Mesothelial cell of epicardium (in vitro differentiated cells): ENCODE measurements at regions not wholly inside any gene's neighbourhood (a gene's known extent, or its start where the extent isn't known, plus 50 kb on each side); places are given as distances from the start of the nearest gene placed in this dataset.

Experiments
- DNase-seq, 2 experiments: peaks; one replicate each; pipeline ENCODE4 v3.0.0; 2021; ENCODE audit warnings: low spot score in 2 of 2; ENCODE audit not compliant: unreplicated experiment in 2 of 2
- H3K27ac Mint-ChIP-seq: 2 replicates; pipeline ENCODE4 v1.8.0; 2021; ENCODE audit warnings: mixed read lengths
- H3K27me3 Mint-ChIP-seq: 2 replicates; pipeline ENCODE4 v1.8.0; 2021; ENCODE audit warnings: low read depth, mixed read lengths
- H3K36me3 Mint-ChIP-seq: 2 replicates; pipeline ENCODE4 v1.8.0; 2021; ENCODE audit warnings: mixed read lengths
- H3K4me1 Mint-ChIP-seq: 2 replicates; pipeline ENCODE4 v1.8.0; 2021; ENCODE audit warnings: mixed read lengths
- H3K4me3 Mint-ChIP-seq: 2 replicates; pipeline ENCODE4 v1.8.0; 2021; ENCODE audit warnings: mild to moderate bottlenecking, moderate library complexity, mixed read lengths
- H3K9me3 Mint-ChIP-seq: 2 replicates; pipeline ENCODE4 v1.8.0; 2021; ENCODE audit warnings: mixed read lengths
- TF ChIP-seq, protein P1 (sequence below): fragments of 200-600 bp; sonication (generic); IDR thresholded peaks from one replicate; pipeline ENCODE4 v1.5.0; 2021; ENCODE audit warnings: antibody characterized with exemption; ENCODE audit not compliant: unreplicated experiment

DNA sequence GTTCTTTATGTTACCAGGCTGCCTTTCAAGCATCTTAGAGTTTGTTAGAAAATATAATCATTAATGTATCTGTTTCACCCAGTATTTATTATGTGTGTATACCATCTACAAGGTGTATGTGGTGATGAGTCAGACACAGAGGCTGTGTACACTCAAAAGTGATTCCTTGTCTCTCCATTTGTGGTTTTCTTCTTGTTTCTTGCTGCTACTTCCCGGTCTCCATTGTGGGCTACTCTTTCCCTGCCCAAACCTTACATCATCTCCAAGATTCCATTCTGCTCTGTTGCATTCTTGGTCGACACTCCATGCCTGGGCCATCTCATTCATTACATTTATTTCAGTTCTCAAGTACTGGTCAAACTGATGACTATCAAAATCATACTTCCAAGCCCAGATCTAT is 182.2 kb upstream of the STXBP5 start:
- no peaks in the 10 kb centered on the region for H3K36me3 Mint-ChIP-seq
- peaks cover 8% of the 10 kb centered on the region for H3K9me3 Mint-ChIP-seq
- H3K4me1 Mint-ChIP-seq, result no peaks in the 10 kb centered on the region
- H3K4me3 Mint-ChIP-seq, result no peak overlapping the region
- DNase-seq, result no peak
- TF ChIP-seq, protein P1, sequence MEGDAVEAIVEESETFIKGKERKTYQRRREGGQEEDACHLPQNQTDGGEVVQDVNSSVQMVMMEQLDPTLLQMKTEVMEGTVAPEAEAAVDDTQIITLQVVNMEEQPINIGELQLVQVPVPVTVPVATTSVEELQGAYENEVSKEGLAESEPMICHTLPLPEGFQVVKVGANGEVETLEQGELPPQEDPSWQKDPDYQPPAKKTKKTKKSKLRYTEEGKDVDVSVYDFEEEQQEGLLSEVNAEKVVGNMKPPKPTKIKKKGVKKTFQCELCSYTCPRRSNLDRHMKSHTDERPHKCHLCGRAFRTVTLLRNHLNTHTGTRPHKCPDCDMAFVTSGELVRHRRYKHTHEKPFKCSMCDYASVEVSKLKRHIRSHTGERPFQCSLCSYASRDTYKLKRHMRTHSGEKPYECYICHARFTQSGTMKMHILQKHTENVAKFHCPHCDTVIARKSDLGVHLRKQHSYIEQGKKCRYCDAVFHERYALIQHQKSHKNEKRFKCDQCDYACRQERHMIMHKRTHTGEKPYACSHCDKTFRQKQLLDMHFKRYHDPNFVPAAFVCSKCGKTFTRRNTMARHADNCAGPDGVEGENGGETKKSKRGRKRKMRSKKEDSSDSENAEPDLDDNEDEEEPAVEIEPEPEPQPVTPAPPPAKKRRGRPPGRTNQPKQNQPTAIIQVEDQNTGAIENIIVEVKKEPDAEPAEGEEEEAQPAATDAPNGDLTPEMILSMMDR, result no peak
- H3K27ac Mint-ChIP-seq, result no peak overlapping the region
- no peaks in the 10 kb centered on the region for H3K27me3 Mint-ChIP-seq

DNA sequence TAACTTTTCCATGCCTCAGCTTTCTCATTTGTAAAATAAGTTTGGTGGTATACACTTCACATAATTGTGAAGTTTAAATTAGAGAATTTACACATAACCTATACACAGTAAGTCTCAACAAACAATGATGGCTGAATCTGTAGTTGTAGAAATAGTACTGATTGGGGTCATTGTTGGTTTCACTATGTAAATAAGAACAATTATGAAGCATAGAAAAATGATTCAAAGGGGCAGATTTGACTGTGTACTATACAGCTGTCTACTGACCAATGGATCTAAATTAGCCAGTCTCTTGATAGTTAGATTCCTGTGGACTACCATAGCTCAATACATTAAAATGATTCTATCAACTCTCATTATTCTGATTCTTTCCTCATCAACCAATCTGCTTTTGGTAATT is 181.1 kb upstream of the STXBP5 start:
- H3K4me3 Mint-ChIP-seq, result no peak overlapping the region
- H3K36me3 Mint-ChIP-seq, result no peaks in the 10 kb centered on the region
- peaks cover 8% of the 10 kb centered on the region for H3K9me3 Mint-ChIP-seq
- H3K4me1 Mint-ChIP-seq, result no peaks in the 10 kb centered on the region
- TF ChIP-seq, protein P1, result no peak
- DNase-seq, result no peak
- H3K27ac Mint-ChIP-seq, result no peak overlapping the region
- no peaks in the 10 kb centered on the region for H3K27me3 Mint-ChIP-seq

DNA sequence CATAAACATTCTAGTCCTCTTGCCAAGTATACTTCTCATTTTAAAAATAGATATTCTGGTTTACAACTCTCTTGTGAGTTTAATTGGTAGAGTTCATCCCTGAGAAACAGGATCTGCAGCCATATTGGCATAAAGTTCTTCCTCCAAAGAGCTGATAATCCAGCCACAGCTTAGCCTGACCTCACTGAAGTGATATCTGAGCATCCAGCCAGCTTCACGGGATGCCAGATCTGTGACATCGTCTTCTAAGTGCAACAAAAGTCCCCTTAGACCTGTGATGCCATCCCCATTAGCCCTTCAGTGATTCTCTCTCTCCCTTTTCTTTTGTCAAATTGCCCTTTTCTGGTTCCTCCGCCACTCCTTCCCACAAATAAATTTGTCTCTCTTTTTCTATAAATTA is 180.6 kb upstream of the STXBP5 start:
- Mint-ChIP-seq H3K27ac (no peak overlapping the region), H3K36me3 (no peaks in the 10 kb centered on the region)
- TF ChIP-seq, protein P1, result no peak

DNA sequence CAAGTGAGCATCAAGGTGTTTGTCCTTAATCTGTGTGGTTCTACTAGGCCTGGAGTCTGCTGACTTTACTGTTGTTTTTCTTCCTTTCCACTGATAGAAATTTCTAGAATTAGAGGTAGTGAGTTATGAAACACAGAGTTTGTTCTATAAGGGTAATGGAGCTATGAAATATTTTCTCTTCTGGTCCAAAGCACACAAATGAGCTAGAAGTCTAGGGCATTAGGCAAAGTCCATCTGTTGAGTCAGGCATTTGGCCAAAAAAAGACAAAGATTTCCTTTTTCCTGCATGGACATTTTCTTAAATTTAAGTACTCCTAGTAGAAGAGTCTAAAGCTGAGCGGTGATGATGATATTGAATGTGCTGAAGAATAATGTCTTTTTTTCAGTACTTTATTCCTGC is 174.3 kb upstream of the STXBP5 start:
- Mint-ChIP-seq H3K4me3 (no peak overlapping the region), H3K4me1 (no peaks in the 10 kb centered on the region), H3K27ac (no peak overlapping the region), H3K9me3 (peaks cover 6% of the 10 kb centered on the region), H3K27me3 (no peaks in the 10 kb centered on the region), H3K36me3 (no peaks in the 10 kb centered on the region)
- TF ChIP-seq, protein P1, result no peak
- no peak for DNase-seq

More for the DNA sequence above, 180.6 kb upstream of the STXBP5 start:
- peaks cover 8% of the 10 kb centered on the region for H3K9me3 Mint-ChIP-seq
- H3K4me1 Mint-ChIP-seq, result no peaks in the 10 kb centered on the region
- H3K4me3 Mint-ChIP-seq, result no peak overlapping the region
- H3K27me3 Mint-ChIP-seq, result no peaks in the 10 kb centered on the region
- DNase-seq, result no peak

DNA sequence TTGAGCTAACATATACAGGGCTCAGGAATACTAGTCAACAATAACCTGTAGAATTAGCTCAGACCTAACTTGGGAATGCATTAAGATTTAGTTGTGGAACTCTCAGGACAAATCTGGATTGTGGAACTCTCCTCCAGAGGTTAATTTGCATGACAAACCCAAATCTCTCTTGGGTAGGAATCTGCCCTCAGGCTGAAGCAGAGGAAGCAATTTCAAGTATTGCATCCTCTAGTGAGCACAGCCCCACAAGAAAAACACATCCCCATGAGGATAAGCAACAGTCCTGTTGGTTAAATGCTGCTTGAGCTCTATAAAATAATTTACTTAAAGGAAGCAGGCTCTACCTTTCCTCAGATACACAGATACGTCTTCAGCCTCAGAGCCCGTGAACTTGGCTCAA is 170.9 kb upstream of the STXBP5 start:
- TF ChIP-seq, protein P1, result no peak
- H3K27ac Mint-ChIP-seq, result no peak overlapping the region
- H3K9me3 Mint-ChIP-seq, result peaks cover 4% of the 10 kb centered on the region
- H3K36me3 Mint-ChIP-seq, result no peaks in the 10 kb centered on the region
- H3K4me3 Mint-ChIP-seq, result no peak overlapping the region
- peaks cover 1% of the 10 kb centered on the region for H3K4me1 Mint-ChIP-seq
- no peaks in the 10 kb centered on the region for H3K27me3 Mint-ChIP-seq
- no peak for DNase-seq

DNA sequence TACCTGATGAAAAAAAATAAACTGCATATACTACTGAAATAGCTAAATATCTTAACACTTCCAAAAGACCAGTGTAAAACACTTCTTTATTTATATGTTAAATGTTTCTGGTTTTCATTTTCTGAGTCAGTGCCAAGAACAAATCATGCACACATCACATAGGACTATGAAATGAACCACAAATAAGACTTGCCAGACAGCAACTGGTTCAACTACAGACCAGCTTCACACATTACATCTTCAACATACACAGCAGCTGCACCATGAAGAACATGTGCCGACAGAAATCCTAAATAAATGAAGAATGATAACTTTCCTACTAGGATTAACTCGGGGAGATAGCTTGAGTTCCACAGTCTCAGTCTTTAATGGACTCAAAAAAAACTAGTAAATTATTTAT is 168.3 kb upstream of the STXBP5 start:
- Mint-ChIP-seq H3K27ac (no peak overlapping the region), H3K27me3 (no peaks in the 10 kb centered on the region), H3K4me3 (no peak overlapping the region), H3K9me3 (peaks cover 4% of the 10 kb centered on the region), H3K4me1 (peaks cover 1% of the 10 kb centered on the region), H3K36me3 (no peaks in the 10 kb centered on the region)
- TF ChIP-seq, protein P1, result no peak
- no peak for DNase-seq
